Epithelial cell of prostate (primary cell): ENCODE measurements at regions not wholly inside any gene's neighbourhood (a gene's known extent, or its start where the extent isn't known, plus 50 kb on each side); places are given as distances from the start of the nearest gene placed in this dataset.

Experiments used
- DNase-seq: peaks from one replicate; pipeline ENCODE4 v3.0.0-alpha.2; 2011; ENCODE audit warnings: low read depth, low spot score
- H3K27ac ChIP-seq: fragments of 450-650 bp; 2 replicates; pipeline ENCODE4 v1.5.1; 2017; ENCODE audit warnings: mild to moderate bottlenecking

GRCh38 chr4:57652779-57653178 is 542.6 kb upstream of the IGFBP7 start:
- DNase-seq, result no peak

GRCh38 chr4:57640391-57641100 is 530.4 kb upstream of the IGFBP7 start:
- H3K27ac ChIP-seq, result no peak overlapping the region
- no peak for DNase-seq

More at GRCh38 chr4:57652779-57653178, 542.6 kb upstream of the IGFBP7 start:
- no peak overlapping the region for H3K27ac ChIP-seq

- no peak overlapping the region for H3K27ac ChIP-seq
- no peak for DNase-seq
These were observed 529.6 kb upstream of the IGFBP7 start for GRCh38 chr4:57639561-57640382.

GRCh38 chr4:57635910-57636309 is 525.7 kb upstream of the IGFBP7 start:
- DNase-seq, result no peak
- no peak overlapping the region for H3K27ac ChIP-seq

- H3K27ac ChIP-seq, result no peak overlapping the region
- no peak for DNase-seq
These were observed 523.2 kb upstream of the IGFBP7 start for GRCh38 chr4:57633212-57633859.

- H3K27ac ChIP-seq, result no peak overlapping the region
- DNase-seq, result no peak
These were observed 522.4 kb upstream of the IGFBP7 start for GRCh38 chr4:57632564-57632963.

GRCh38 chr4:57631147-57631546 is 521.0 kb upstream of the IGFBP7 start:
- no peak for DNase-seq
- no peak overlapping the region for H3K27ac ChIP-seq

- DNase-seq, result no peak
- no peak overlapping the region for H3K27ac ChIP-seq
These were observed 517.8 kb upstream of the IGFBP7 start for GRCh38 chr4:57628004-57628403.

- H3K27ac ChIP-seq, result no peak overlapping the region
- DNase-seq, result no peak
These were observed 504.2 kb upstream of the IGFBP7 start for GRCh38 chr4:57614257-57614932.

- no peak overlapping the region for H3K27ac ChIP-seq
- DNase-seq, result no peak
These were observed 502.1 kb upstream of the IGFBP7 start for GRCh38 chr4:57612279-57612678.

- no peak for DNase-seq
- no peak overlapping the region for H3K27ac ChIP-seq
These were observed 497.5 kb upstream of the IGFBP7 start for GRCh38 chr4:57607566-57608180.

GRCh38 chr4:57605376-57605775 is 495.2 kb upstream of the IGFBP7 start:
- no peak overlapping the region for H3K27ac ChIP-seq
- DNase-seq, result no peak

- H3K27ac ChIP-seq, result no peak overlapping the region
- DNase-seq, result no peak
These were observed 492.0 kb upstream of the IGFBP7 start for GRCh38 chr4:57602141-57602540.

- no peak overlapping the region for H3K27ac ChIP-seq
- DNase-seq, result no peak
These were observed 480.9 kb upstream of the IGFBP7 start for GRCh38 chr4:57591073-57591472.

- no peak for DNase-seq
- H3K27ac ChIP-seq, result no peak overlapping the region
These were observed 478.4 kb upstream of the IGFBP7 start for GRCh38 chr4:57588557-57588956.

- no peak for DNase-seq
- no peak overlapping the region for H3K27ac ChIP-seq
These were observed 470.8 kb upstream of the IGFBP7 start for GRCh38 chr4:57580710-57581599.

- no peak for DNase-seq
These were observed 465.2 kb upstream of the IGFBP7 start for GRCh38 chr4:57575426-57575825.

GRCh38 chr4:57554556-57555092 is 444.4 kb upstream of the IGFBP7 start:
- H3K27ac ChIP-seq, result no peak overlapping the region

More at GRCh38 chr4:57575426-57575825, 465.2 kb upstream of the IGFBP7 start:
- no peak overlapping the region for H3K27ac ChIP-seq

GRCh38 chr4:57553728-57554127 is 443.5 kb upstream of the IGFBP7 start:
- DNase-seq, result no peak
- H3K27ac ChIP-seq, result no peak overlapping the region

More at GRCh38 chr4:57554556-57555092, 444.4 kb upstream of the IGFBP7 start:
- no peak for DNase-seq
